ENCODE measurements at regions not wholly inside any gene's neighbourhood (a gene's known extent, or its start where the extent isn't known, plus 50 kb on each side); places are given as distances from the start of the nearest gene placed in this dataset.

GRCh38 chr2:17239550-17239949 lies 278.7 kb downstream of the RAD51AP2 start:
- TF ChIP-seq POLR2A (IDR thresholded peaks at IDR 0.05; ENCODE audit: low read depth, low read length) (no peak), POLR2AphosphoS5 (IDR thresholded peaks at IDR 0.05; ENCODE audit: low read depth, low read length) (no peak), TAF1 (IDR thresholded peaks at IDR 0.05; ENCODE audit: borderline replicate concordance, low read depth, low read length) (no peak)

Data from GM12892 (cell line).